Spleen (tissue), 7 donors: ENCODE measurements at regions not wholly inside any gene's neighbourhood (a gene's known extent, or its start where the extent isn't known, plus 50 kb on each side); places are given as distances from the start of the nearest gene placed in this dataset.

ENCODE experiments used
- POLR2A ChIP-seq, 3 donors: fragments of 450-650 bp; IDR thresholded peaks; one replicate each; pipeline ENCODE4 v1.5.1; 2017; ENCODE audit warnings: antibody characterized with exemption in 3 of 3, mild to moderate bottlenecking in 1 of 3
- TF ChIP-seq, protein P1 (sequence below), 11 experiments: fragments of 200-600 bp in 7 of 11; fragments of 450-650 bp in 4 of 11; sonication (generic) in 4 of 11; IDR thresholded peaks in 8 of 11; conservative IDR thresholded peaks in 3 of 11; 1 replicate in 7 of 11; 2 replicates in 4 of 11; pipeline versions ENCODE4 v1.4.0 to v1.8.0; 2016 to 2021; ENCODE audit warnings: antibody characterized with exemption in 11 of 11, inconsistent platforms in 4 of 11, mild to moderate bottlenecking in 1 of 11
- donor health status: DM: no; HTN: no; CAD: no; lungs with moderate emphysema.
- donor health status: DM: no; HTN: no; CAD: no.
- donor health status: DM: no; HTN: no; CAD: no.

DNA sequence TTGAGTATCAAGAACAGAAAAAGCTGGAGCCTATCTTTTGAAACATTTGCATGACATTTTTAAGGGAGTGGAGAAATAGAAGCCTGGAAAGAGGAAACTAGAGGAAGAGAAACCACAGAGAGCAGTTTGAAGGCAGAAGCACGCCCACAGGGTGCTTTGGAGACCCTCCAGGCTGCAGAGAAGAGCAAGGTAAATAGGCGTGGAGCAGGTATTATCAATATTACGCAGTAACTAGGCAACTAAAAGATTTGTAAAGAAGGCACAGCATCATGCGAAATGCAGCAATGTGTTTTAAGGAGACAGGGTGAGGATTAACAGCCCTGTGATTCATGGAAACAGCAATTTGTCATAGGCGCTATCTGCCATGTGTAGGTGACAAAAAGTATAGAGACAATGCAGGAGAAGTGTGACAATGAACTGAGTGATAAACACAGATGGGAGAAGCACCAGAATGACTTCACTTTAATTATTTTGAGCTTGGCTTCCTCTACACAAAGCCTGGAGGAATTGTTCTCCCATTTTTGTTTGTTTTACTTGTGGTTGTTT, 281.2 kb downstream of the BRINP1 start:
- TF ChIP-seq POLR2A (IDR thresholded peaks at IDR 0.05), result no peak
- TF ChIP-seq, protein P1, sequence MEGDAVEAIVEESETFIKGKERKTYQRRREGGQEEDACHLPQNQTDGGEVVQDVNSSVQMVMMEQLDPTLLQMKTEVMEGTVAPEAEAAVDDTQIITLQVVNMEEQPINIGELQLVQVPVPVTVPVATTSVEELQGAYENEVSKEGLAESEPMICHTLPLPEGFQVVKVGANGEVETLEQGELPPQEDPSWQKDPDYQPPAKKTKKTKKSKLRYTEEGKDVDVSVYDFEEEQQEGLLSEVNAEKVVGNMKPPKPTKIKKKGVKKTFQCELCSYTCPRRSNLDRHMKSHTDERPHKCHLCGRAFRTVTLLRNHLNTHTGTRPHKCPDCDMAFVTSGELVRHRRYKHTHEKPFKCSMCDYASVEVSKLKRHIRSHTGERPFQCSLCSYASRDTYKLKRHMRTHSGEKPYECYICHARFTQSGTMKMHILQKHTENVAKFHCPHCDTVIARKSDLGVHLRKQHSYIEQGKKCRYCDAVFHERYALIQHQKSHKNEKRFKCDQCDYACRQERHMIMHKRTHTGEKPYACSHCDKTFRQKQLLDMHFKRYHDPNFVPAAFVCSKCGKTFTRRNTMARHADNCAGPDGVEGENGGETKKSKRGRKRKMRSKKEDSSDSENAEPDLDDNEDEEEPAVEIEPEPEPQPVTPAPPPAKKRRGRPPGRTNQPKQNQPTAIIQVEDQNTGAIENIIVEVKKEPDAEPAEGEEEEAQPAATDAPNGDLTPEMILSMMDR (IDR thresholded peaks at IDR 0.05 in 8 of 11, conservative IDR thresholded peaks at IDR 0.05 in 3 of 11), result no peak
